ENCODE measurements at regions not wholly inside any gene's neighbourhood (a gene's known extent, or its start where the extent isn't known, plus 50 kb on each side); places are given as distances from the start of the nearest gene placed in this dataset.

DNA sequence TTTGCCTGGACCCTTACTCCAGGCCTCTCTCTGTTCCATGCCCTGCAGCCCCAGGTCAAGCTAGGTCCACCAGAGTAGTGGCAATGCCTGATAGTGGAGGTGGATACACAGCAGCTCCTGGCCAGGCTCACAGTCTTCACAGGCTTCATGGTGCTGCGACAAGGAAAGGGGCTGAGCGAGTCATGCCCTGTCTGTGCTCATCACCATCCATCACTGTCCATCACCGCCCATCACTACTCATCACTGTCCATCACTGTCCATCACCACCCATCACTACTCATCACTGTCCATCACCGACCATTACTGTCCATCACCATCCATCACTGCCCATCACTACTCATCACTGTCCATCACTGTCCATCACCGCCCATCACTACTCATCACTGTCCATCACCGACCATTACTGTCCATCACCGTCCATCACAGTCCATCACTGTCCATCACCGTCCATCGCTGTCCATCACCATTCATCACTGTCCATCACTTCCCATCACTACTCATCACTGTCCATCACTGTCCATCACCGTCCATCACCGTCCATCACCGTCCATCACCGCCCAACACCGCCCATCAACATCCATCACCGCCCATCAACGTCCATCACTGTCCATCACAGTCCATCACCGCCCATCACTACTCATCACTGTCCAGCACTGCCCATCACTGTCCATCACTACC, 57.1 kb upstream of the OTOS start:
- TF ChIP-seq, protein P1, sequence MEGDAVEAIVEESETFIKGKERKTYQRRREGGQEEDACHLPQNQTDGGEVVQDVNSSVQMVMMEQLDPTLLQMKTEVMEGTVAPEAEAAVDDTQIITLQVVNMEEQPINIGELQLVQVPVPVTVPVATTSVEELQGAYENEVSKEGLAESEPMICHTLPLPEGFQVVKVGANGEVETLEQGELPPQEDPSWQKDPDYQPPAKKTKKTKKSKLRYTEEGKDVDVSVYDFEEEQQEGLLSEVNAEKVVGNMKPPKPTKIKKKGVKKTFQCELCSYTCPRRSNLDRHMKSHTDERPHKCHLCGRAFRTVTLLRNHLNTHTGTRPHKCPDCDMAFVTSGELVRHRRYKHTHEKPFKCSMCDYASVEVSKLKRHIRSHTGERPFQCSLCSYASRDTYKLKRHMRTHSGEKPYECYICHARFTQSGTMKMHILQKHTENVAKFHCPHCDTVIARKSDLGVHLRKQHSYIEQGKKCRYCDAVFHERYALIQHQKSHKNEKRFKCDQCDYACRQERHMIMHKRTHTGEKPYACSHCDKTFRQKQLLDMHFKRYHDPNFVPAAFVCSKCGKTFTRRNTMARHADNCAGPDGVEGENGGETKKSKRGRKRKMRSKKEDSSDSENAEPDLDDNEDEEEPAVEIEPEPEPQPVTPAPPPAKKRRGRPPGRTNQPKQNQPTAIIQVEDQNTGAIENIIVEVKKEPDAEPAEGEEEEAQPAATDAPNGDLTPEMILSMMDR (IDR thresholded peaks at IDR 0.05) = no peak
- TF ChIP-seq EP300 (IDR thresholded peaks at IDR 0.05) = no peak
- no peak for TF ChIP-seq POLR2A (IDR thresholded peaks at IDR 0.05)
